Thymus (tissue), 11 donors: ENCODE measurements at regions not wholly inside any gene's neighbourhood (a gene's known extent, or its start where the extent isn't known, plus 50 kb on each side); places are given as distances from the start of the nearest gene placed in this dataset.
"Not testable (repeated sequence)": the region's sequence is repeated elsewhere in the genome, so short reads cannot be mapped to it uniquely, and the experiment has no call there.

Source experiments
- DNase-seq, 9 donors: peaks; one replicate each; pipeline ENCODE4 v3.0.0-alpha.2; 2013; ENCODE audit warnings: low spot score in 9 of 9, low read depth in 6 of 9, missing footprints in 1 of 9
- H3K27ac ChIP-seq, 2 donors: one replicate each; pipeline ENCODE4 v1.5.1; 2013; ENCODE audit warnings: control low read depth in 1 of 2, low read depth in 1 of 2, low read length in 1 of 2, mild to moderate bottlenecking in 1 of 2, moderate library complexity in 1 of 2
- H3K27me3 ChIP-seq, 2 donors: one replicate each; pipeline ENCODE4 v1.5.1; 2013; ENCODE audit warnings: low read length in 1 of 2; ENCODE audit not compliant: control insufficient read depth in 2 of 2, insufficient read depth in 1 of 2
- H3K36me3 ChIP-seq, 2 donors: one replicate each; pipeline ENCODE4 v1.5.1; 2013; ENCODE audit warnings: low read length in 1 of 2, mild to moderate bottlenecking in 1 of 2, moderate library complexity in 1 of 2; ENCODE audit not compliant: control insufficient read depth in 2 of 2, insufficient read depth in 2 of 2
- H3K4me1 ChIP-seq, 2 donors: one replicate each; pipeline ENCODE4 v1.5.1; 2013; ENCODE audit warnings: low read length in 2 of 2; ENCODE audit not compliant: control insufficient read depth in 2 of 2, insufficient read depth in 2 of 2
- H3K4me3 ChIP-seq, 2 donors: one replicate each; pipeline ENCODE4 v1.5.1; 2013; ENCODE audit warnings: low read length in 2 of 2, control low read depth in 1 of 2, mild to moderate bottlenecking in 1 of 2
- H3K9me3 ChIP-seq, 2 donors: one replicate each; pipeline ENCODE4 v1.5.1; 2013; ENCODE audit warnings: low read length in 1 of 2, mild to moderate bottlenecking in 1 of 2; ENCODE audit not compliant: control insufficient read depth in 2 of 2, insufficient read depth in 1 of 2
- WGBS: extraction: QIAGEN DNeasy Blood & Tissue Kit; methylation state at CpG from one replicate; pipeline ENCODE4 v1.1.7; 2013; 5-methylcytosine and 5-hydroxymethylcytosine counted together
- donor health status: healthy.

GRCh38 chr2:221997100-221997499 is 301.7 kb downstream of the PAX3 start:
- Histone ChIP-seq H3K27me3 (no peaks in the 10 kb centered on the region), H3K4me1 (no peaks in the 10 kb centered on the region), H3K9me3 (no peaks in the 10 kb centered on the region), H3K4me3 (no peak overlapping the region), H3K36me3 (no peaks in the 10 kb centered on the region), H3K27ac (no peak overlapping the region)
- no peak for DNase-seq
- WGBS = 91% methylated on average over 3 of the region's 3 CpGs

GRCh38 chr2:221994926-221995325 is 303.9 kb downstream of the PAX3 start:
- no peaks in the 10 kb centered on the region for H3K4me1 ChIP-seq
- H3K4me3 ChIP-seq = no peak overlapping the region
- no peak overlapping the region for H3K27ac ChIP-seq
- no peak for DNase-seq
- no peaks in the 10 kb centered on the region for H3K9me3 ChIP-seq
- H3K36me3 ChIP-seq = no peaks in the 10 kb centered on the region
- H3K27me3 ChIP-seq = no peaks in the 10 kb centered on the region
- 95% methylated on average over 7 of the region's 7 CpGs for WGBS

GRCh38 chr2:221984376-221984775 is 314.4 kb downstream of the PAX3 start:
- not testable (repeated sequence) for H3K4me1 ChIP-seq, H3K27me3 ChIP-seq, DNase-seq, H3K9me3 ChIP-seq, H3K27ac ChIP-seq, H3K4me3 ChIP-seq, H3K36me3 ChIP-seq
- WGBS = 83% methylated on average over 11 of the region's 13 CpGs

- WGBS = 20% methylated on average over 4 of the region's 4 CpGs
- H3K27me3 ChIP-seq = no peaks in the 10 kb centered on the region
- no peak overlapping the region for H3K4me3 ChIP-seq
- no peak for DNase-seq
- no peak overlapping the region for H3K27ac ChIP-seq
- no peaks in the 10 kb centered on the region for H3K36me3 ChIP-seq
- H3K4me1 ChIP-seq = no peaks in the 10 kb centered on the region
- H3K9me3 ChIP-seq = no peaks in the 10 kb centered on the region
These were observed 316.8 kb downstream of the PAX3 start for GRCh38 chr2:221981912-221982470.

GRCh38 chr2:221975151-221975550 is 323.6 kb downstream of the PAX3 start:
- H3K27ac ChIP-seq = no peak overlapping the region
- H3K36me3 ChIP-seq = no peaks in the 10 kb centered on the region
- H3K9me3 ChIP-seq = no peaks in the 10 kb centered on the region
- no peak overlapping the region for H3K4me3 ChIP-seq
- no peaks in the 10 kb centered on the region for H3K27me3 ChIP-seq
- no peaks in the 10 kb centered on the region for H3K4me1 ChIP-seq
- 57% methylated on average over 2 of the region's 2 CpGs for WGBS
- no peak for DNase-seq

GRCh38 chr2:221973902-221974301 is 324.9 kb downstream of the PAX3 start:
- no peaks in the 10 kb centered on the region for H3K4me1 ChIP-seq
- DNase-seq = no peak
- WGBS = 98% methylated on average over 2 of the region's 2 CpGs
- H3K9me3 ChIP-seq = no peaks in the 10 kb centered on the region
- H3K27ac ChIP-seq = no peak overlapping the region
- H3K4me3 ChIP-seq = no peak overlapping the region
- no peaks in the 10 kb centered on the region for H3K36me3 ChIP-seq
- H3K27me3 ChIP-seq = no peaks in the 10 kb centered on the region

GRCh38 chr2:221973502-221973901 is 325.3 kb downstream of the PAX3 start:
- Histone ChIP-seq H3K4me1 (no peaks in the 10 kb centered on the region), H3K27me3 (no peaks in the 10 kb centered on the region), H3K36me3 (no peaks in the 10 kb centered on the region), H3K9me3 (no peaks in the 10 kb centered on the region), H3K27ac (no peak overlapping the region), H3K4me3 (no peak overlapping the region)
- WGBS = 94% methylated on average over 3 of the region's 3 CpGs
- no peak for DNase-seq

GRCh38 chr2:221972813-221973478 is 325.9 kb downstream of the PAX3 start:
- Histone ChIP-seq H3K4me3 (no peak overlapping the region), H3K27me3 (no peaks in the 10 kb centered on the region), H3K4me1 (no peaks in the 10 kb centered on the region), H3K9me3 (no peaks in the 10 kb centered on the region), H3K36me3 (no peaks in the 10 kb centered on the region), H3K27ac (no peak overlapping the region)
- WGBS = 92% methylated on average over 6 of the region's 6 CpGs
- DNase-seq = no peak

- H3K4me3 ChIP-seq = no peak overlapping the region
- WGBS = 83% methylated on average over 3 of the region's 3 CpGs
- no peak for DNase-seq
- no peaks in the 10 kb centered on the region for H3K4me1 ChIP-seq
- H3K27ac ChIP-seq = no peak overlapping the region
- H3K27me3 ChIP-seq = no peaks in the 10 kb centered on the region
- no peaks in the 10 kb centered on the region for H3K36me3 ChIP-seq
- no peaks in the 10 kb centered on the region for H3K9me3 ChIP-seq
These were observed 328.4 kb downstream of the PAX3 start for GRCh38 chr2:221970389-221970788.
